Dendritic cell treated with granulocyte-macrophage colony-stimulating factor and Interleukin-4, amounts not matched to agents 40 ng/mL and 50 ng/mL, for 4 days (primary cell): ENCODE measurements at regions not wholly inside any gene's neighbourhood (a gene's known extent, or its start where the extent isn't known, plus 50 kb on each side); places are given as distances from the start of the nearest gene placed in this dataset.
"Not testable (repeated sequence)": the region's sequence is repeated elsewhere in the genome, so short reads cannot be mapped to it uniquely, and the experiment has no call there.

Experiments used
- H3K27ac Mint-ChIP-seq: one replicate; pipeline ENCODE4 v1.8.0; 2022; ENCODE audit warnings: mild to moderate bottlenecking, mixed read lengths
- H3K27me3 Mint-ChIP-seq: one replicate; pipeline ENCODE4 v1.8.0; 2022; ENCODE audit warnings: mild to moderate bottlenecking, mixed read lengths
- H3K36me3 Mint-ChIP-seq: one replicate; pipeline ENCODE4 v1.8.0; 2022; ENCODE audit warnings: low read depth, mixed read lengths
- H3K4me1 Mint-ChIP-seq: one replicate; pipeline ENCODE4 v1.8.0; 2022; ENCODE audit warnings: low read depth, mixed read lengths
- H3K4me3 Mint-ChIP-seq: one replicate; pipeline ENCODE4 v1.8.0; 2022; ENCODE audit warnings: mild to moderate bottlenecking, moderate library complexity, mixed read lengths
- H3K9me3 Mint-ChIP-seq: one replicate; pipeline ENCODE4 v1.8.0; 2022; ENCODE audit warnings: mixed read lengths
- intact Hi-C: fragments of 100-400 bp; cut with micrococcal nuclease; formaldehyde crosslinking; loops from one replicate; pipeline ENCODE4 v1.15.0; 2022

GRCh38 chr22:42190274-42190673 lies 59.7 kb upstream of the CYP2D6 start:
- H3K4me1 Mint-ChIP-seq: peaks cover 30% of the 10 kb centered on the region
- H3K36me3 Mint-ChIP-seq: peaks cover 18% of the 10 kb centered on the region
- H3K27ac Mint-ChIP-seq: no peak overlapping the region
- no peak overlapping the region for H3K4me3 Mint-ChIP-seq
- H3K27me3 Mint-ChIP-seq: no peaks in the 10 kb centered on the region
- intact Hi-C loops: no loop called here
- no peaks in the 10 kb centered on the region for H3K9me3 Mint-ChIP-seq

- Mint-ChIP-seq H3K27me3 (no peaks in the 10 kb centered on the region), H3K4me3 (no peak overlapping the region), H3K36me3 (peaks cover 18% of the 10 kb centered on the region), H3K4me1 (peaks cover 29% of the 10 kb centered on the region), H3K9me3 (no peaks in the 10 kb centered on the region), H3K27ac (no peak overlapping the region)
- intact Hi-C loops: no loop called here
These were observed 59.2 kb upstream of the CYP2D6 start for GRCh38 chr22:42189761-42190160.

GRCh38 chr22:42188808-42189447 lies 58.3 kb upstream of the CYP2D6 start:
- Mint-ChIP-seq H3K27me3 (no peaks in the 10 kb centered on the region), H3K27ac (no peak overlapping the region), H3K4me3 (no peak overlapping the region), H3K9me3 (no peaks in the 10 kb centered on the region), H3K4me1 (peaks cover 23% of the 10 kb centered on the region), H3K36me3 (peaks cover 18% of the 10 kb centered on the region)
- intact Hi-C loops: no loop called here

- Mint-ChIP-seq H3K9me3 (no peaks in the 10 kb centered on the region), H3K4me1 (peaks cover 12% of the 10 kb centered on the region), H3K4me3 (no peak overlapping the region), H3K36me3 (peaks cover 30% of the 10 kb centered on the region), H3K27me3 (no peaks in the 10 kb centered on the region), H3K27ac (no peak overlapping the region)
- intact Hi-C loops: no loop called here
These were observed 57.0 kb upstream of the CYP2D6 start for GRCh38 chr22:42187646-42188045.

- Mint-ChIP-seq H3K9me3 (no peaks in the 10 kb centered on the region), H3K27me3 (no peaks in the 10 kb centered on the region), H3K27ac (no peak overlapping the region), H3K4me3 (no peak overlapping the region), H3K36me3 (peaks cover 31% of the 10 kb centered on the region), H3K4me1 (peaks cover 7% of the 10 kb centered on the region)
- intact Hi-C loops: no loop called here
These were observed 55.4 kb upstream of the CYP2D6 start for GRCh38 chr22:42185915-42186439.

- H3K4me3 Mint-ChIP-seq: no peak overlapping the region
- intact Hi-C loops: no loop called here
These were observed 54.2 kb upstream of the CYP2D6 start for GRCh38 chr22:42184852-42185251.

GRCh38 chr22:42183461-42184059 lies 53.0 kb upstream of the CYP2D6 start:
- H3K27me3 Mint-ChIP-seq, H3K4me1 Mint-ChIP-seq, H3K4me3 Mint-ChIP-seq, H3K27ac Mint-ChIP-seq, intact Hi-C loops, H3K9me3 Mint-ChIP-seq: not testable (repeated sequence)
- H3K36me3 Mint-ChIP-seq: peaks cover 35% of the 10 kb centered on the region

More at GRCh38 chr22:42184852-42185251, 54.2 kb upstream of the CYP2D6 start:
- Mint-ChIP-seq H3K27ac (no peak overlapping the region), H3K36me3 (peaks cover 31% of the 10 kb centered on the region), H3K4me1 (peaks cover 7% of the 10 kb centered on the region), H3K9me3 (no peaks in the 10 kb centered on the region), H3K27me3 (no peaks in the 10 kb centered on the region)

GRCh38 chr22:42180349-42180842 lies 49.8 kb upstream of the CYP2D6 start:
- Mint-ChIP-seq H3K4me1 (peaks cover 5% of the 10 kb centered on the region), H3K4me3 (no peak overlapping the region)

More at GRCh38 chr22:42180349-42180842, 49.8 kb upstream of the CYP2D6 start:
- Mint-ChIP-seq H3K27me3 (no peaks in the 10 kb centered on the region), H3K27ac (no peak overlapping the region), H3K9me3 (no peaks in the 10 kb centered on the region), H3K36me3 (peaks cover 52% of the 10 kb centered on the region)
- intact Hi-C loops: no loop called here
